IMR-90 (cell line): ENCODE measurements at regions not wholly inside any gene's neighbourhood (a gene's known extent, or its start where the extent isn't known, plus 50 kb on each side); places are given as distances from the start of the nearest gene placed in this dataset.

Experiments
- ATAC-seq: fragments of 200-7000 bp; cut with Tn5 transposase; 2 replicates; pipeline ENCODE4 v1.9.1; 2020; ENCODE audit warnings: low read depth, mild to moderate bottlenecking, moderate library complexity
- BruUV-seq: library from RNA; stranded (reverse); fragments of 400-500 nt; replicated peaks from 2 replicates; lab custom pipeline; 2021; lab: Mats Ljungman, UMichigan
- CTCF ChIA-PET: fragments of 300-600 bp; formaldehyde crosslinking; extraction: SDS; loops from one replicate; lab custom pipeline; 2021; ENCODE audit warnings: antibody characterized with exemption; lab: Yijun Ruan, JAX
- POLR2A ChIA-PET: fragments of 300-600 bp; sonication (Branson Sonifier 250); formaldehyde crosslinking; loops from one replicate; lab custom pipeline; 2022; ENCODE audit warnings: antibody characterized with exemption; ENCODE audit not compliant: unreplicated experiment; lab: Charles Lee
- DNase-seq: peaks from one replicate; pipeline ENCODE4 v3.0.0; 2013
- H2AFZ ChIP-seq: replicated peaks from 2 replicates; pipeline ENCODE3; 2013; ENCODE audit warnings: low read length, mild to moderate bottlenecking; ENCODE audit not compliant: poor library complexity
- H2AK5ac ChIP-seq: 2 replicates; pipeline ENCODE4 v1.6.1; 2013; ENCODE audit warnings: low read depth, low read length, inconsistent platforms
- H2AK9ac ChIP-seq: replicated peaks from 2 replicates; pipeline ENCODE3; 2013; ENCODE audit warnings: mild to moderate bottlenecking, low read depth, low read length, moderate library complexity; ENCODE audit not compliant: poor library complexity
- H2BK120ac ChIP-seq: 2 replicates; pipeline ENCODE4 v1.6.1; 2013; ENCODE audit warnings: low read depth, low read length, inconsistent platforms
- H2BK15ac ChIP-seq: 3 replicates; pipeline ENCODE4 v1.6.1; 2013; ENCODE audit warnings: low read depth, low read length, inconsistent platforms
- H2BK20ac ChIP-seq: 2 replicates; pipeline ENCODE4 v1.6.1; 2013; ENCODE audit warnings: low read depth, mild to moderate bottlenecking, inconsistent platforms, low read length, moderate library complexity
- H2BK5ac ChIP-seq: 2 replicates; pipeline ENCODE4 v1.6.1; 2013; ENCODE audit warnings: mild to moderate bottlenecking, low read depth, low read length, inconsistent platforms; ENCODE audit not compliant: poor library complexity, severe bottlenecking
- H3K14ac ChIP-seq: replicated peaks from 2 replicates; pipeline ENCODE4 v1.6.1; 2013; ENCODE audit warnings: low read depth, low read length, inconsistent platforms
- H3K18ac ChIP-seq: 2 replicates; pipeline ENCODE4 v1.6.1; 2013; ENCODE audit warnings: low read depth, low read length, control low read depth
- H3K23ac ChIP-seq: 2 replicates; pipeline ENCODE4 v1.6.1; 2013; ENCODE audit warnings: low read depth, low read length, inconsistent platforms
- H3K27ac ChIP-seq: 2 replicates; pipeline ENCODE4 v1.5.1; 2013; ENCODE audit warnings: mild to moderate bottlenecking, control low read depth, low read length; ENCODE audit not compliant: insufficient read depth
- H3K27me3 ChIP-seq: 2 replicates; pipeline ENCODE4 v1.6.1; 2013; ENCODE audit warnings: low read length; ENCODE audit not compliant: control insufficient read depth, insufficient read depth
- H3K36me3 ChIP-seq: 2 replicates; pipeline ENCODE4 v1.6.1; 2013; ENCODE audit warnings: low read length, mixed read lengths; ENCODE audit not compliant: control insufficient read depth, insufficient read depth
- H3K4ac ChIP-seq: 2 replicates; pipeline ENCODE4 v1.6.1; 2013; ENCODE audit warnings: low read depth, low read length, inconsistent platforms
- H3K4me1 ChIP-seq: 2 replicates; pipeline ENCODE4 v1.6.1; 2013; ENCODE audit warnings: low read length, mixed read lengths; ENCODE audit not compliant: control insufficient read depth, insufficient read depth
- H3K4me2 ChIP-seq: 2 replicates; pipeline ENCODE4 v1.6.1; 2013; ENCODE audit warnings: low read depth, mild to moderate bottlenecking, control low read depth, low read length, moderate library complexity
- H3K4me3 ChIP-seq: 2 replicates; pipeline ENCODE4 v1.5.1; 2013; ENCODE audit warnings: low read depth, mild to moderate bottlenecking, control low read depth, low read length, moderate library complexity; ENCODE audit not compliant: insufficient read depth
- H3K56ac ChIP-seq: 2 replicates; pipeline ENCODE4 v1.6.1; 2013; ENCODE audit warnings: low read length, inconsistent platforms; ENCODE audit not compliant: insufficient read depth; ENCODE audit errors: extremely low read depth
- H3K79me1 ChIP-seq, 2 experiments: 2 replicates each; pipeline ENCODE4 v1.6.1; 2013; ENCODE audit warnings: low read length in 2 of 2, inconsistent platforms in 1 of 2, low read depth in 1 of 2
- H3K9ac ChIP-seq: 2 replicates; pipeline ENCODE4 v1.6.1; 2013; ENCODE audit warnings: low read depth, low read length, control low read depth
- H3K9me1 ChIP-seq: 2 replicates; pipeline ENCODE4 v1.6.1; 2013; ENCODE audit warnings: low read length, inconsistent platforms; ENCODE audit not compliant: insufficient read depth
- H3K9me3 ChIP-seq: 2 replicates; pipeline ENCODE4 v1.6.1; 2013; ENCODE audit warnings: low read length; ENCODE audit not compliant: control insufficient read depth, insufficient read depth
- H4K20me1 ChIP-seq: 2 replicates; pipeline ENCODE4 v1.6.1; 2013; ENCODE audit warnings: low read length, inconsistent platforms; ENCODE audit not compliant: insufficient read depth
- H4K5ac ChIP-seq: 2 replicates; pipeline ENCODE4 v1.6.1; 2013; ENCODE audit warnings: mild to moderate bottlenecking, low read depth, low read length, control low read depth
- H4K8ac ChIP-seq, 2 experiments: 2 replicates each; pipeline ENCODE4 v1.6.1; 2013; ENCODE audit warnings: low read depth in 2 of 2, low read length in 2 of 2, control low read depth in 1 of 2, inconsistent platforms in 1 of 2
- H4K91ac ChIP-seq: 2 replicates; pipeline ENCODE4 v1.6.1; 2013; ENCODE audit warnings: low read depth, low read length, inconsistent platforms; ENCODE audit not compliant: insufficient read depth
- BHLHE40 ChIP-seq: fragments of 150-350 bp; IDR thresholded peaks from 2 replicates; pipeline ENCODE4 v1.6.1; 2016; ENCODE audit warnings: mild to moderate bottlenecking, low read depth, low read length
- CHD1 ChIP-seq: IDR thresholded peaks from 2 replicates; pipeline ENCODE4 v1.6.1; 2012; ENCODE audit warnings: low read depth, low read length, improper control_type of control experiment
- CTCF ChIP-seq: conservative IDR thresholded peaks from 2 replicates; pipeline ENCODE4 v1.5.1; 2012; ENCODE audit warnings: mild to moderate bottlenecking, low read depth, low read length, improper control_type of control experiment
- ELK1 ChIP-seq: fragments of 150-350 bp; IDR thresholded peaks from 2 replicates; pipeline ENCODE4 v1.6.1; 2016; ENCODE audit warnings: low read depth, mild to moderate bottlenecking, low read length, moderate library complexity, borderline replicate concordance
- FOS ChIP-seq: fragments of 150-350 bp; IDR thresholded peaks from 2 replicates; pipeline ENCODE4 v1.6.1; 2016; ENCODE audit warnings: low read depth, low read length
- MAZ ChIP-seq: IDR thresholded peaks from 2 replicates; pipeline ENCODE4 v1.6.1; 2012; ENCODE audit warnings: low read depth, mild to moderate bottlenecking, low read length, improper control_type of control experiment, moderate library complexity, borderline replicate concordance
- MXI1 ChIP-seq: IDR thresholded peaks from 2 replicates; pipeline ENCODE4 v1.6.1; 2012; ENCODE audit warnings: low read depth, mild to moderate bottlenecking, low read length, moderate library complexity, borderline replicate concordance
- NFE2L2 ChIP-seq: fragments of 150-350 bp; IDR thresholded peaks from 2 replicates; pipeline ENCODE4 v1.6.1; 2016; ENCODE audit warnings: low read depth, mild to moderate bottlenecking, low read length
- SMC3 ChIP-seq: fragments of 150-350 bp; IDR thresholded peaks from 2 replicates; pipeline ENCODE4 v1.6.1; 2016; ENCODE audit warnings: low read depth, mild to moderate bottlenecking, antibody characterized with exemption, low read length, moderate library complexity
- USF2 ChIP-seq: fragments of 150-350 bp; IDR thresholded peaks from 2 replicates; pipeline ENCODE4 v1.6.1; 2017; ENCODE audit warnings: mild to moderate bottlenecking, antibody characterized with exemption, low read length, low read depth
- WGBS, 2 experiments: methylation state at CpG; one replicate each; pipeline versions ENCODE4 v1.1.5 to v1.1.7; 2013; ENCODE audit warnings: missing lambda C conversion rate in 2 of 2; ENCODE audit not compliant: insufficient read length in 1 of 2; ENCODE audit errors: extremely low coverage in 2 of 2; 5-methylcytosine and 5-hydroxymethylcytosine counted together
- dilution Hi-C: fragments of 300-500 bp; cut with HindIII; formaldehyde crosslinking; loops from one replicate; pipeline ENCODE4 v1.14.3; 2018; ENCODE audit warnings: low sequenced_read_pairs; ENCODE audit not compliant: unreplicated experiment
- in situ Hi-C: fragments of 300-500 bp; cut with MboI; formaldehyde crosslinking; loops from 3 replicates; pipeline ENCODE4 v1.14.3; 2019; ENCODE audit warnings: low sequenced_read_pairs, inconsistent platforms, mixed read lengths
- intact Hi-C: fragments of 100-400 bp; cut with micrococcal nuclease; formaldehyde crosslinking; loops from 2 replicates; pipeline ENCODE4 v1.10.0; 2022

- H3K4me1 ChIP-seq = no peaks in the 10 kb centered on the region; the same call in 1 of the 2 replicates
- TF ChIP-seq CTCF (no peak), MXI1 (no peak), MAZ (no peak), NFE2L2 (no peak), ELK1 (no peak), CHD1 (no peak), SMC3 (no peak), FOS (no peak), USF2 (no peak), BHLHE40 (no peak)
- intact Hi-C loops (no loop called here), in situ Hi-C loops (no loop called here), dilution Hi-C loops (no loop called here)
- H3K79me1 ChIP-seq = no peaks in the 10 kb centered on the region
- no peak overlapping the region for H2AK9ac ChIP-seq
- no peak overlapping the region for H2AFZ ChIP-seq
- no peak overlapping the region for H3K14ac ChIP-seq
- H2BK120ac ChIP-seq = no peak overlapping the region
- no CpG with 5 or more reads among the region's 5 CpGs for WGBS, 2 experiments
- peaks cover 2% of the 10 kb centered on the region; the same call in 1 of the 2 replicates for H3K9me3 ChIP-seq
- H3K4me2 ChIP-seq = no peak overlapping the region
- H3K23ac ChIP-seq = no peak overlapping the region
- H3K9ac ChIP-seq = no peak overlapping the region
- CTCF ChIA-PET = no interaction called here
- POLR2A ChIA-PET = no interaction called here
- no peak overlapping the region for H3K56ac ChIP-seq
- H4K91ac ChIP-seq = no peak overlapping the region
- DNase-seq (no peak), ATAC-seq (no peak)
- H4K20me1 ChIP-seq = no peaks in the 10 kb centered on the region
- no peak overlapping the region for H3K4me3 ChIP-seq
- no peak overlapping the region for H3K27ac ChIP-seq
- no peak overlapping the region for H2BK5ac ChIP-seq
- H3K27me3 ChIP-seq = no peaks in the 10 kb centered on the region
- H2BK20ac ChIP-seq = no peak overlapping the region
- H2AK5ac ChIP-seq = no peak overlapping the region
- no peak overlapping the region for H4K8ac ChIP-seq
- 0 out of 2 replicates have a peak, but pooled peaks cover 3% of the 10 kb centered on the region for H3K9me1 ChIP-seq
- H3K4ac ChIP-seq = no peak overlapping the region
- no peaks in the 10 kb centered on the region for H3K36me3 ChIP-seq
- no TSS peak for BruUV-seq
- no peak overlapping the region for H2BK15ac ChIP-seq
- no peak overlapping the region for H4K5ac ChIP-seq
- no peak overlapping the region for H3K18ac ChIP-seq
These were observed 529.3 kb upstream of the B3GAT1 start for GRCh38 chr11:134941326-134941725.
